Activated CD4-positive, alpha-beta T cell treated with anti-CD3 and anti-CD28 coated beads, Interleukin-2, amount 10 ng/mL, durations not matched to agents 7 days and 5 days (primary cell): ENCODE measurements at regions not wholly inside any gene's neighbourhood (a gene's known extent, or its start where the extent isn't known, plus 50 kb on each side); places are given as distances from the start of the nearest gene placed in this dataset.
A peak's percentile ranks its signal among the peaks of the same experiment; 100 is the strongest.
"Not testable (repeated sequence)": the region's sequence is repeated elsewhere in the genome, so short reads cannot be mapped to it uniquely, and the experiment has no call there.

Experiments used
- CTCF ChIA-PET: fragments of 350-600 bp; sonication (Branson Sonifier 250); formaldehyde crosslinking; loops from one replicate; lab custom pipeline; 2021; ENCODE audit warnings: antibody characterized with exemption; lab: Charles Lee
- POLR2A ChIA-PET: fragments of 350-600 bp; sonication (Branson Sonifier 250); formaldehyde crosslinking; loops from one replicate; lab custom pipeline; 2021; ENCODE audit warnings: antibody characterized with exemption; lab: Charles Lee
- DNase-seq: peaks from one replicate; pipeline ENCODE4 v3.0.0-alpha.2; 2020
- H3K27ac Mint-ChIP-seq: one replicate; pipeline ENCODE4 v1.8.0; 2021; ENCODE audit warnings: mild to moderate bottlenecking, moderate library complexity, mixed read lengths
- H3K27me3 Mint-ChIP-seq: one replicate; pipeline ENCODE4 v1.8.0; 2021; ENCODE audit warnings: mixed read lengths
- H3K36me3 Mint-ChIP-seq: one replicate; pipeline ENCODE4 v1.8.0; 2021; ENCODE audit warnings: low read depth, mixed read lengths
- H3K4me1 Mint-ChIP-seq: one replicate; pipeline ENCODE4 v1.8.0; 2021; ENCODE audit warnings: mixed read lengths
- H3K4me3 Mint-ChIP-seq: one replicate; pipeline ENCODE4 v1.8.0; 2021; ENCODE audit warnings: mild to moderate bottlenecking, moderate library complexity, mixed read lengths
- H3K9me3 Mint-ChIP-seq: one replicate; pipeline ENCODE4 v1.8.0; 2021; ENCODE audit warnings: mixed read lengths

GRCh38 chrX:139187738-139188137, 342.8 kb upstream of the F9 start:
- Mint-ChIP-seq H3K27ac (no peak overlapping the region), H3K27me3 (no peaks in the 10 kb centered on the region), H3K36me3 (no peaks in the 10 kb centered on the region), H3K4me3 (no peak overlapping the region), H3K9me3 (no peaks in the 10 kb centered on the region), H3K4me1 (no peaks in the 10 kb centered on the region)
- ChIA-PET CTCF (no interaction called here), POLR2A (no interaction called here)
- DNase-seq, result no peak

- H3K4me3 Mint-ChIP-seq, result no peak overlapping the region
- DNase-seq, result no peak
- H3K27me3 Mint-ChIP-seq, result no peaks in the 10 kb centered on the region
- no peaks in the 10 kb centered on the region for H3K36me3 Mint-ChIP-seq
- CTCF ChIA-PET, result no interaction called here
- POLR2A ChIA-PET, result no interaction called here
- no peaks in the 10 kb centered on the region for H3K4me1 Mint-ChIP-seq
- H3K27ac Mint-ChIP-seq, result no peak overlapping the region
- H3K9me3 Mint-ChIP-seq, result no peaks in the 10 kb centered on the region
These were observed 343.5 kb upstream of the F9 start for GRCh38 chrX:139186991-139187390.

GRCh38 chrX:139179592-139179991, 350.9 kb upstream of the F9 start:
- Mint-ChIP-seq H3K36me3 (no peaks in the 10 kb centered on the region), H3K27ac (no peak overlapping the region), H3K4me1 (no peaks in the 10 kb centered on the region), H3K9me3 (no peaks in the 10 kb centered on the region), H3K4me3 (no peak overlapping the region), H3K27me3 (no peaks in the 10 kb centered on the region)
- CTCF ChIA-PET, result no interaction called here
- POLR2A ChIA-PET, result no interaction called here
- no peak for DNase-seq

GRCh38 chrX:139178980-139179379, 351.6 kb upstream of the F9 start:
- Mint-ChIP-seq H3K27ac (no peak overlapping the region), H3K36me3 (no peaks in the 10 kb centered on the region), H3K9me3 (no peaks in the 10 kb centered on the region), H3K4me1 (no peaks in the 10 kb centered on the region), H3K4me3 (no peak overlapping the region), H3K27me3 (no peaks in the 10 kb centered on the region)
- ChIA-PET POLR2A (no interaction called here), CTCF (no interaction called here)
- no peak for DNase-seq

GRCh38 chrX:139172731-139173130, 357.8 kb upstream of the F9 start:
- H3K27me3 Mint-ChIP-seq, result no peaks in the 10 kb centered on the region
- ChIA-PET POLR2A (no interaction called here), CTCF (interaction anchor here (1.1 kb wide), 1 partner anchor 9 kb away, joined by 3 read pairs; no protein-coding TSS in a partner anchor)
- H3K4me1 Mint-ChIP-seq, result no peaks in the 10 kb centered on the region
- H3K9me3 Mint-ChIP-seq, result no peaks in the 10 kb centered on the region
- no peak overlapping the region for H3K4me3 Mint-ChIP-seq
- no peaks in the 10 kb centered on the region for H3K36me3 Mint-ChIP-seq
- DNase-seq, result no peak
- H3K27ac Mint-ChIP-seq, result no peak overlapping the region

- ChIA-PET CTCF (no interaction called here), POLR2A (no interaction called here)
- H3K27ac Mint-ChIP-seq, result no peak overlapping the region
- no peaks in the 10 kb centered on the region for H3K27me3 Mint-ChIP-seq
- no peaks in the 10 kb centered on the region for H3K9me3 Mint-ChIP-seq
- no peak overlapping the region for H3K4me3 Mint-ChIP-seq
- DNase-seq, result no peak
- no peaks in the 10 kb centered on the region for H3K4me1 Mint-ChIP-seq
- no peaks in the 10 kb centered on the region for H3K36me3 Mint-ChIP-seq
These were observed 359.9 kb upstream of the F9 start for GRCh38 chrX:139170526-139171173.

GRCh38 chrX:139167282-139167681, 363.3 kb upstream of the F9 start:
- H3K4me1 Mint-ChIP-seq, result no peaks in the 10 kb centered on the region
- no peaks in the 10 kb centered on the region for H3K9me3 Mint-ChIP-seq
- ChIA-PET POLR2A (interaction anchor here (0.6 kb wide), 1 partner anchor 1478 kb away, joined by 3 read pairs; no protein-coding TSS in a partner anchor), CTCF (no interaction called here)
- no peak overlapping the region for H3K4me3 Mint-ChIP-seq
- no peak for DNase-seq
- no peak overlapping the region for H3K27ac Mint-ChIP-seq
- H3K27me3 Mint-ChIP-seq, result no peaks in the 10 kb centered on the region
- no peaks in the 10 kb centered on the region for H3K36me3 Mint-ChIP-seq

GRCh38 chrX:139158256-139158655, 372.3 kb upstream of the F9 start:
- H3K9me3 Mint-ChIP-seq, result no peaks in the 10 kb centered on the region
- no peak overlapping the region for H3K27ac Mint-ChIP-seq
- POLR2A ChIA-PET, result no interaction called here
- CTCF ChIA-PET, result interaction anchor here (0.6 kb wide), 1 partner anchor 18 kb away, joined by 3 read pairs; no protein-coding TSS in a partner anchor
- H3K4me3 Mint-ChIP-seq, result no peak overlapping the region
- H3K27me3 Mint-ChIP-seq, result no peaks in the 10 kb centered on the region
- DNase-seq, result no peak
- H3K4me1 Mint-ChIP-seq, result no peaks in the 10 kb centered on the region
- no peaks in the 10 kb centered on the region for H3K36me3 Mint-ChIP-seq

- POLR2A ChIA-PET, result no interaction called here
- CTCF ChIA-PET, result interaction anchor here (0.5 kb wide), 1 partner anchor 664 kb away, joined by 3 read pairs; no protein-coding TSS in a partner anchor
These were observed 374.2 kb upstream of the F9 start for GRCh38 chrX:139156356-139156755.

GRCh38 chrX:139146625-139147024, 383.9 kb upstream of the F9 start:
- H3K27me3 Mint-ChIP-seq, H3K4me3 Mint-ChIP-seq, H3K36me3 Mint-ChIP-seq, H3K9me3 Mint-ChIP-seq, DNase-seq, H3K27ac Mint-ChIP-seq, CTCF ChIA-PET, H3K4me1 Mint-ChIP-seq, POLR2A ChIA-PET: not testable (repeated sequence)

More at GRCh38 chrX:139156356-139156755, 374.2 kb upstream of the F9 start:
- no peak overlapping the region for H3K27ac Mint-ChIP-seq
- DNase-seq, result no peak
- H3K9me3 Mint-ChIP-seq, result no peaks in the 10 kb centered on the region
- no peak overlapping the region for H3K4me3 Mint-ChIP-seq
- no peaks in the 10 kb centered on the region for H3K27me3 Mint-ChIP-seq
- H3K36me3 Mint-ChIP-seq, result no peaks in the 10 kb centered on the region
- H3K4me1 Mint-ChIP-seq, result no peaks in the 10 kb centered on the region

- Mint-ChIP-seq H3K9me3 (no peaks in the 10 kb centered on the region), H3K4me1 (no peaks in the 10 kb centered on the region)
- POLR2A ChIA-PET, result no interaction called here
These were observed 389.2 kb upstream of the F9 start for GRCh38 chrX:139141370-139141769.

GRCh38 chrX:139134316-139134715, 396.2 kb upstream of the F9 start:
- Mint-ChIP-seq H3K27me3 (no peaks in the 10 kb centered on the region), H3K27ac (no peak overlapping the region), H3K4me1 (no peaks in the 10 kb centered on the region), H3K36me3 (no peaks in the 10 kb centered on the region), H3K9me3 (no peaks in the 10 kb centered on the region), H3K4me3 (no peak overlapping the region)
- ChIA-PET CTCF (no interaction called here), POLR2A (no interaction called here)
- DNase-seq, result no peak

More at GRCh38 chrX:139141370-139141769, 389.2 kb upstream of the F9 start:
- DNase-seq, result no peak
- CTCF ChIA-PET, result no interaction called here
- no peaks in the 10 kb centered on the region for H3K36me3 Mint-ChIP-seq
- H3K27ac Mint-ChIP-seq, result no peak overlapping the region
- no peaks in the 10 kb centered on the region for H3K27me3 Mint-ChIP-seq
- H3K4me3 Mint-ChIP-seq, result no peak overlapping the region

- Mint-ChIP-seq H3K27me3 (no peaks in the 10 kb centered on the region), H3K27ac (no peak overlapping the region), H3K4me3 (no peak overlapping the region), H3K36me3 (no peaks in the 10 kb centered on the region), H3K9me3 (no peaks in the 10 kb centered on the region), H3K4me1 (no peaks in the 10 kb centered on the region)
- peak; percentile 7 for DNase-seq
- ChIA-PET CTCF (no interaction called here), POLR2A (no interaction called here)
These were observed 404.0 kb upstream of the F9 start for GRCh38 chrX:139126493-139126892.

GRCh38 chrX:139125916-139126315, 404.6 kb upstream of the F9 start:
- ChIA-PET CTCF (no interaction called here), POLR2A (no interaction called here)
- Mint-ChIP-seq H3K4me1 (no peaks in the 10 kb centered on the region), H3K4me3 (no peak overlapping the region), H3K9me3 (no peaks in the 10 kb centered on the region), H3K27me3 (no peaks in the 10 kb centered on the region), H3K27ac (no peak overlapping the region), H3K36me3 (no peaks in the 10 kb centered on the region)
- no peak for DNase-seq
